ENCODE measurements at regions not wholly inside any gene's neighbourhood (a gene's known extent, or its start where the extent isn't known, plus 50 kb on each side); places are given as distances from the start of the nearest gene placed in this dataset.
"Not testable (repeated sequence)": the region's sequence is repeated elsewhere in the genome, so short reads cannot be mapped to it uniquely, and the experiment has no call there.

DNA sequence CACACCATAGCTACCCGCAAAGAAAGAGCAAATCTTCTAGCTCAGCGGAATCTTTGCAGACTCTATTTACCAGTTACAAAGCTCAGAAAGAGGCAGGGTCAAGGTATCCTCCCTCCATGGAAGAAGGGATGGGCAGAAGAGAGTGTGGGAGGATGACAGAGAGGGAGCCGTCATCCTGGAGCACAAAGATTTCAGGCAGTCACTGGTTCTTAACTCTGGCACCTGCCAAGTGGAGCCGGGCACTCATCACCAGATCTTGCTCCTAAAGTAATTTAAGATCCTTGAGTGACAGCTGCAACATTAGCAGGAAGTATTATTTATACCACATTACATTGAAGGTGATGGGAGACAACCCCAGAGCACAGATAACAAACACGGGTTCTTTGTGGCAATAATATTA, 102.5 kb upstream of the NBPF26 start:
- H3K4me3 ChIP-seq (ENCODE audit: insufficient read depth, low read depth, low read length); dilution Hi-C loops (cut with HindIII; ENCODE audit: low sequenced_read_pairs, unreplicated experiment); H3K9me1 ChIP-seq (ENCODE audit: insufficient read depth, low read length); BruUV-seq (replicated peaks); H3K36me3 ChIP-seq (ENCODE audit: control insufficient read depth, insufficient read depth, low read length); H2AK5ac ChIP-seq (ENCODE audit: low read depth, low read length); H3K27me3 ChIP-seq (ENCODE audit: control insufficient read depth, insufficient read depth, low read length); H2BK15ac ChIP-seq (ENCODE audit: low read depth, low read length); H3K4me1 ChIP-seq (ENCODE audit: control insufficient read depth, insufficient read depth, low read length); H3K18ac ChIP-seq (ENCODE audit: low read depth, low read length); ATAC-seq (ENCODE audit: low read depth); H3K56ac ChIP-seq (ENCODE audit: extremely low read depth, insufficient read depth, low read length); H4K8ac ChIP-seq (ENCODE audit: low read depth in 2 of 2, low read length in 2 of 2); CTCF ChIA-PET; H4K5ac ChIP-seq (ENCODE audit: low read depth, low read length); H2BK20ac ChIP-seq (ENCODE audit: low read depth, low read length); intact Hi-C loops (cut with micrococcal nuclease); H4K20me1 ChIP-seq (ENCODE audit: insufficient read depth, low read length); DNase-seq; H3K9me3 ChIP-seq (ENCODE audit: control insufficient read depth, insufficient read depth, low read length); H2BK5ac ChIP-seq (ENCODE audit: low read depth, low read length, poor library complexity, severe bottlenecking); H3K4ac ChIP-seq (ENCODE audit: low read depth, low read length); in situ Hi-C loops (cut with MboI; ENCODE audit: low sequenced_read_pairs); H3K27ac ChIP-seq (ENCODE audit: insufficient read depth, low read length); H3K23ac ChIP-seq (ENCODE audit: low read depth, low read length); H2BK120ac ChIP-seq (ENCODE audit: low read depth, low read length); POLR2A ChIA-PET (ENCODE audit: unreplicated experiment); H3K79me1 ChIP-seq (ENCODE audit: low read depth in 1 of 2, low read length in 2 of 2); H4K91ac ChIP-seq (ENCODE audit: insufficient read depth, low read depth, low read length); H3K4me2 ChIP-seq (ENCODE audit: low read depth, low read length); H3K9ac ChIP-seq (ENCODE audit: low read depth, low read length); H2AFZ ChIP-seq (replicated peaks; ENCODE audit: low read length, poor library complexity); H3K14ac ChIP-seq (replicated peaks; ENCODE audit: low read depth, low read length); H2AK9ac ChIP-seq (replicated peaks; ENCODE audit: low read depth, low read length, poor library complexity): not testable (repeated sequence)
- WGBS, 2 experiments (ENCODE audit: extremely low coverage in 2 of 2, insufficient read length in 1 of 2), result no CpG with 5 or more reads among the region's 5 CpGs

DNA sequence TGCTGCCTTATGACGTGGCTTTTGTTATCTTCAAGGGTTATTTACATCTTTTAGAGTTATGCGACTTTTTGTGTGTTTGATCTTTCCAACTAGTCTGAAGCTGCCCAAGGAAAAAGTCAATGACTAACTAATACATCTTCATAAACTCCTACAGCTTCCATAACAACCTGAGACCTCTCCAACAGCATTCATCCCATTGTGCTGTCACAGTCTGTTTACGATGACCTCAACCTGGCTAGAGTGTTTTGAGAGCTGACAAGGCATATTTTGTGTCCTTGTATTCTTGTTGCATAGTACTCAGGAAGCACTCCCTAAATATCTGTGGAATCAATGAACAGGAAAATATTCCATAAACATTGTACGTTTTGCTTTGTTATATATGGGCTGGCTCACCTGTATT, 100.2 kb upstream of the NBPF26 start:
- H3K4me2 ChIP-seq (ENCODE audit: low read depth, low read length); H3K27ac ChIP-seq (ENCODE audit: insufficient read depth, low read length); POLR2A ChIA-PET (ENCODE audit: unreplicated experiment); CTCF ChIA-PET; H3K18ac ChIP-seq (ENCODE audit: low read depth, low read length); H2AK5ac ChIP-seq (ENCODE audit: low read depth, low read length); intact Hi-C loops (cut with micrococcal nuclease); H4K5ac ChIP-seq (ENCODE audit: low read depth, low read length); H3K4me1 ChIP-seq (ENCODE audit: control insufficient read depth, insufficient read depth, low read length); H3K9me3 ChIP-seq (ENCODE audit: control insufficient read depth, insufficient read depth, low read length); H3K4me3 ChIP-seq (ENCODE audit: insufficient read depth, low read depth, low read length); H2AK9ac ChIP-seq (replicated peaks; ENCODE audit: low read depth, low read length, poor library complexity); H3K56ac ChIP-seq (ENCODE audit: extremely low read depth, insufficient read depth, low read length); H2BK15ac ChIP-seq (ENCODE audit: low read depth, low read length); H3K36me3 ChIP-seq (ENCODE audit: control insufficient read depth, insufficient read depth, low read length); DNase-seq; H2BK120ac ChIP-seq (ENCODE audit: low read depth, low read length); H2BK5ac ChIP-seq (ENCODE audit: low read depth, low read length, poor library complexity, severe bottlenecking); H3K79me1 ChIP-seq (ENCODE audit: low read depth in 1 of 2, low read length in 2 of 2); H3K9me1 ChIP-seq (ENCODE audit: insufficient read depth, low read length); H3K23ac ChIP-seq (ENCODE audit: low read depth, low read length); H3K9ac ChIP-seq (ENCODE audit: low read depth, low read length); ATAC-seq (ENCODE audit: low read depth); H4K91ac ChIP-seq (ENCODE audit: insufficient read depth, low read depth, low read length); H3K4ac ChIP-seq (ENCODE audit: low read depth, low read length); H4K20me1 ChIP-seq (ENCODE audit: insufficient read depth, low read length); H2BK20ac ChIP-seq (ENCODE audit: low read depth, low read length); H3K14ac ChIP-seq (replicated peaks; ENCODE audit: low read depth, low read length); BruUV-seq (replicated peaks); dilution Hi-C loops (cut with HindIII; ENCODE audit: low sequenced_read_pairs, unreplicated experiment); H2AFZ ChIP-seq (replicated peaks; ENCODE audit: low read length, poor library complexity); H3K27me3 ChIP-seq (ENCODE audit: control insufficient read depth, insufficient read depth, low read length); H4K8ac ChIP-seq (ENCODE audit: low read depth in 2 of 2, low read length in 2 of 2); in situ Hi-C loops (cut with MboI; ENCODE audit: low sequenced_read_pairs): not testable (repeated sequence)
- no CpG with 5 or more reads among the region's 4 CpGs for WGBS, 2 experiments (ENCODE audit: extremely low coverage in 2 of 2, insufficient read length in 1 of 2)

Measured in IMR-90 (cell line).